ENCODE measurements at regions not wholly inside any gene's neighbourhood (a gene's known extent, or its start where the extent isn't known, plus 50 kb on each side); places are given as distances from the start of the nearest gene placed in this dataset.
"Not testable (repeated sequence)": the region's sequence is repeated elsewhere in the genome, so short reads cannot be mapped to it uniquely, and the experiment has no call there.

- DNase-seq: no peak
These were observed 273.1 kb upstream of the SLITRK5 start for GRCh38 chr13:87398047-87398446.

- no peak for DNase-seq
These were observed 267.3 kb upstream of the SLITRK5 start for GRCh38 chr13:87403748-87404432.

- no peak for DNase-seq
These were observed 244.4 kb upstream of the SLITRK5 start for GRCh38 chr13:87426742-87427141.

- no peak for DNase-seq
These were observed 227.0 kb upstream of the SLITRK5 start for GRCh38 chr13:87444135-87444534.

GRCh38 chr13:87452281-87452680 lies 218.9 kb upstream of the SLITRK5 start:
- DNase-seq: no peak

GRCh38 chr13:87453244-87453643 lies 217.9 kb upstream of the SLITRK5 start:
- DNase-seq: no peak

- DNase-seq: no peak
These were observed 211.8 kb upstream of the SLITRK5 start for GRCh38 chr13:87459419-87459818.

- no peak for DNase-seq
These were observed 173.7 kb upstream of the SLITRK5 start for GRCh38 chr13:87497426-87497825.

- DNase-seq: peak; percentile 10
These were observed 172.5 kb upstream of the SLITRK5 start for GRCh38 chr13:87498681-87499080.

- no peak for DNase-seq
These were observed 146.4 kb upstream of the SLITRK5 start for GRCh38 chr13:87524775-87525174.

- DNase-seq: no peak
These were observed 137.4 kb upstream of the SLITRK5 start for GRCh38 chr13:87533776-87534175.

- DNase-seq: no peak
These were observed 135.3 kb upstream of the SLITRK5 start for GRCh38 chr13:87535911-87536310.

GRCh38 chr13:87536499-87536898 lies 134.7 kb upstream of the SLITRK5 start:
- peak; percentile 9 for DNase-seq

GRCh38 chr13:87536899-87537298 lies 134.3 kb upstream of the SLITRK5 start:
- no peak for DNase-seq

GRCh38 chr13:87537951-87538350 lies 133.2 kb upstream of the SLITRK5 start:
- no peak for DNase-seq

GRCh38 chr13:87538366-87539052 lies 132.7 kb upstream of the SLITRK5 start:
- no peak for DNase-seq

GRCh38 chr13:87553142-87553541 lies 118.0 kb upstream of the SLITRK5 start:
- DNase-seq: no peak

- no peak for DNase-seq
These were observed 117.1 kb upstream of the SLITRK5 start for GRCh38 chr13:87554045-87554444.

GRCh38 chr13:87557788-87558187 lies 113.4 kb upstream of the SLITRK5 start:
- no peak for DNase-seq

- not testable (repeated sequence) for DNase-seq
These were observed 109.6 kb upstream of the SLITRK5 start for GRCh38 chr13:87561580-87561979.

- no peak for DNase-seq
These were observed 100.5 kb upstream of the SLITRK5 start for GRCh38 chr13:87570669-87571068.

GRCh38 chr13:87582399-87582798 lies 88.8 kb upstream of the SLITRK5 start:
- DNase-seq: no peak

- DNase-seq: no peak
These were observed 80.7 kb upstream of the SLITRK5 start for GRCh38 chr13:87590518-87590917.

GRCh38 chr13:87604437-87604836 lies 66.7 kb upstream of the SLITRK5 start:
- not testable (repeated sequence) for DNase-seq

- DNase-seq: no peak
These were observed 63.9 kb upstream of the SLITRK5 start for GRCh38 chr13:87607266-87607665.

All from hematopoietic multipotent progenitor cell treated with erythropoietin and hydrocortisone succinate and interleukin-3 and kit ligand, for 4 days (in vitro differentiated cells).